ENCODE measurements at regions not wholly inside any gene's neighbourhood (a gene's known extent, or its start where the extent isn't known, plus 50 kb on each side); places are given as distances from the start of the nearest gene placed in this dataset.
A peak's percentile ranks its signal among the peaks of the same experiment; 100 is the strongest.
"Not testable (repeated sequence)": the region's sequence is repeated elsewhere in the genome, so short reads cannot be mapped to it uniquely, and the experiment has no call there.

GRCh38 chrX:1140236-1140681 is 72.2 kb downstream of the CRLF2 start:
- peak; percentile 20 for DNase-seq (ENCODE audit: low spot score)

GRCh38 chrX:1139185-1139500 is 73.3 kb downstream of the CRLF2 start:
- DNase-seq (ENCODE audit: low spot score): peak; percentile 64

GRCh38 chrX:1138476-1139184 is 73.8 kb downstream of the CRLF2 start:
- peak; percentile 47 for DNase-seq (ENCODE audit: low spot score)

GRCh38 chrX:1137531-1137930 is 74.9 kb downstream of the CRLF2 start:
- DNase-seq (ENCODE audit: low spot score): peak; percentile 47

- peak; percentile 11 for DNase-seq (ENCODE audit: low spot score)
Observed at GRCh38 chrX:1136582-1136981, 75.9 kb downstream of the CRLF2 start.

- DNase-seq (ENCODE audit: low spot score): peak; percentile 33
Observed at GRCh38 chrX:1134976-1135375, 77.5 kb downstream of the CRLF2 start.

- DNase-seq (ENCODE audit: low spot score): peak; percentile 87
Observed at GRCh38 chrX:1134156-1134555, 78.3 kb downstream of the CRLF2 start.

- DNase-seq (ENCODE audit: low spot score): peak; percentile 77
Observed at GRCh38 chrX:1126738-1127137, 85.7 kb downstream of the CRLF2 start.

GRCh38 chrX:1124531-1124930 is 87.9 kb downstream of the CRLF2 start:
- peak; percentile 28 for DNase-seq (ENCODE audit: low spot score)

- DNase-seq (ENCODE audit: low spot score): peak; percentile 43
Observed at GRCh38 chrX:1122851-1123250, 89.6 kb downstream of the CRLF2 start.

- DNase-seq (ENCODE audit: low spot score): no peak
Observed at GRCh38 chrX:1119275-1119674, 93.2 kb downstream of the CRLF2 start.

- DNase-seq (ENCODE audit: low spot score): no peak
Observed at GRCh38 chrX:1118572-1119199, 93.8 kb downstream of the CRLF2 start.

GRCh38 chrX:1115411-1115810 is 97.0 kb downstream of the CRLF2 start:
- DNase-seq (ENCODE audit: low spot score): not testable (repeated sequence)

GRCh38 chrX:1112321-1112720 is 100.1 kb downstream of the CRLF2 start:
- peak; percentile 1 for DNase-seq (ENCODE audit: low spot score)

- DNase-seq (ENCODE audit: low spot score): peak; percentile 45
Observed at GRCh38 chrX:1111601-1112300, 100.7 kb downstream of the CRLF2 start.

GRCh38 chrX:1109580-1110119 is 102.8 kb downstream of the CRLF2 start:
- peak; percentile 64 for DNase-seq (ENCODE audit: low spot score)

- DNase-seq (ENCODE audit: low spot score): peak; percentile 60
Observed at GRCh38 chrX:1108501-1109445, 103.7 kb downstream of the CRLF2 start.

GRCh38 chrX:1106478-1107210 is 105.8 kb downstream of the CRLF2 start:
- peak; percentile 68 for DNase-seq (ENCODE audit: low spot score)

GRCh38 chrX:1105671-1106419 is 106.6 kb downstream of the CRLF2 start:
- DNase-seq (ENCODE audit: low spot score): peak; percentile 59

- peak; percentile 24 for DNase-seq (ENCODE audit: low spot score)
Observed at GRCh38 chrX:1105031-1105430, 107.4 kb downstream of the CRLF2 start.

Measured in mesenteric fat pad (tissue), 1 donor.